WI38 (cell line): ENCODE measurements at regions not wholly inside any gene's neighbourhood (a gene's known extent, or its start where the extent isn't known, plus 50 kb on each side); places are given as distances from the start of the nearest gene placed in this dataset.

Experiments used
- H3K4me3 ChIP-seq: 2 replicates; pipeline ENCODE4 v1.5.1; 2011; ENCODE audit warnings: low read depth, mild to moderate bottlenecking, control low read depth, low read length
- TF ChIP-seq, protein P1 (sequence below): IDR thresholded peaks from 2 replicates; pipeline ENCODE4 v1.5.1; 2012; ENCODE audit warnings: low read depth, mild to moderate bottlenecking, control low read depth, low read length

GRCh38 chr4:35025152-35025834 is 1219.0 kb downstream of the ARAP2 start:
- no peak overlapping the region for H3K4me3 ChIP-seq

DNA sequence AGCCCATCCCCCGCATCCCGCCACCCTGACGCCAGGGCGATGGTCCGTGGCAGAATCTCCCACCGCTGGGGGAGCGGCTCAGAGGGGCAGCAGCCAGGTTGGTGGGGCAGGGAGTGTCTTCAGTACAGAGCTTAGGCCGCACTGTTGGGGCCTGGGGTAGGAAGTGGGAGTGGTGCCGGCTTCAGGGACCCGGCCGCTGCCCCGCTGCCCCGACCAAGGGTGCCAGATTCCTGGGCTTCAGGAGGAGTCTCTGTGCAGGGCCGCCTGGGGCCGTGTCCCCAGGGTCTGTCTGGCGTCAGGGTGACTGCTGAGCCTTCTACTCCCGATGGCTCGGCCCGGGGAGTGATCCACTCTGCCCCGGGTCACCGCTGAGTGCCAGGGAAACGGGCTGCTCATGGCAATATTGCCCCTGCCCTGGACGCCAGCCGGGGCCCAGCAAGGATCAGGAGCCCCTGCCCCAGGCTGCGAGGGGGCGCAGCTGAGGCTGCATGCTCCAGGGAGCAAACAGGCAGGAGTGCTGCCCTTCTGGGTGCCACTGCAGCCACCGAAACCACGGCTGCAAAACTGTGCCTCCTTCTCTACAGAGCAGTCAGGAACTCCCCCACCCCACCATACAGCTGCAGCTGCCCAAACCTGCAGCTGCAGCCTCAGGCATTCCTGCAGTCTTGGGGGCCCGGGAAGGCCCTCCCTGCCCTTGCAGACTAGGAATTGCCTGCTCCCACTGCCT is 1206.1 kb downstream of the ARAP2 start:
- TF ChIP-seq, protein P1, sequence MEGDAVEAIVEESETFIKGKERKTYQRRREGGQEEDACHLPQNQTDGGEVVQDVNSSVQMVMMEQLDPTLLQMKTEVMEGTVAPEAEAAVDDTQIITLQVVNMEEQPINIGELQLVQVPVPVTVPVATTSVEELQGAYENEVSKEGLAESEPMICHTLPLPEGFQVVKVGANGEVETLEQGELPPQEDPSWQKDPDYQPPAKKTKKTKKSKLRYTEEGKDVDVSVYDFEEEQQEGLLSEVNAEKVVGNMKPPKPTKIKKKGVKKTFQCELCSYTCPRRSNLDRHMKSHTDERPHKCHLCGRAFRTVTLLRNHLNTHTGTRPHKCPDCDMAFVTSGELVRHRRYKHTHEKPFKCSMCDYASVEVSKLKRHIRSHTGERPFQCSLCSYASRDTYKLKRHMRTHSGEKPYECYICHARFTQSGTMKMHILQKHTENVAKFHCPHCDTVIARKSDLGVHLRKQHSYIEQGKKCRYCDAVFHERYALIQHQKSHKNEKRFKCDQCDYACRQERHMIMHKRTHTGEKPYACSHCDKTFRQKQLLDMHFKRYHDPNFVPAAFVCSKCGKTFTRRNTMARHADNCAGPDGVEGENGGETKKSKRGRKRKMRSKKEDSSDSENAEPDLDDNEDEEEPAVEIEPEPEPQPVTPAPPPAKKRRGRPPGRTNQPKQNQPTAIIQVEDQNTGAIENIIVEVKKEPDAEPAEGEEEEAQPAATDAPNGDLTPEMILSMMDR = no peak
- no peak overlapping the region for H3K4me3 ChIP-seq

More at GRCh38 chr4:35025152-35025834, 1219.0 kb downstream of the ARAP2 start:
- TF ChIP-seq, protein P1 = no peak

DNA sequence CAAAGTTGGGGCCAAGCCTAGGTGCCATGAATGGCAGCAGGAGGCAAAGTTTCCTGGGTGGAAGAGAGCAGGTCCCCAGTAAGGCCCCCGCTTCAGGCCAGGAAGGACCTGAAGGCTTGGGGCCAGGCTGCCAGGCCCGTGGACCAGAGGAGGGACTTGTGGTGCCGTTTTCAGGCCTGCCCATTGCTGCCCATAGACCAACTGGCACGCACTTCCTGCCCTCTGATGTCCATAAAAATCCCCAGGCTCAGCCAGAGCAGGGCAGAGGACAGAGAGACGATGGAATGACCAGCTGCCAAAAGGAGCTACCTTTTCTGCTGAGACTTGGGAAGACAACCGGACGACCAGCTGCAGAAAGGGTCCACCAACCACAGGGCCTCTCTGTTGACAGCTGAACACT is 1205.5 kb downstream of the ARAP2 start:
- H3K4me3 ChIP-seq = no peak overlapping the region
- TF ChIP-seq, protein P1 = no peak

- H3K4me3 ChIP-seq = no peak overlapping the region
- TF ChIP-seq, protein P1 = no peak
These were observed 1191.8 kb downstream of the ARAP2 start for GRCh38 chr4:35052546-35052945.

- no peak overlapping the region for H3K4me3 ChIP-seq
- TF ChIP-seq, protein P1 = no peak
These were observed 1181.2 kb downstream of the ARAP2 start for GRCh38 chr4:35063031-35063570.

- TF ChIP-seq, protein P1 = no peak
- no peak overlapping the region for H3K4me3 ChIP-seq
These were observed 1177.9 kb downstream of the ARAP2 start for GRCh38 chr4:35066406-35066805.

DNA sequence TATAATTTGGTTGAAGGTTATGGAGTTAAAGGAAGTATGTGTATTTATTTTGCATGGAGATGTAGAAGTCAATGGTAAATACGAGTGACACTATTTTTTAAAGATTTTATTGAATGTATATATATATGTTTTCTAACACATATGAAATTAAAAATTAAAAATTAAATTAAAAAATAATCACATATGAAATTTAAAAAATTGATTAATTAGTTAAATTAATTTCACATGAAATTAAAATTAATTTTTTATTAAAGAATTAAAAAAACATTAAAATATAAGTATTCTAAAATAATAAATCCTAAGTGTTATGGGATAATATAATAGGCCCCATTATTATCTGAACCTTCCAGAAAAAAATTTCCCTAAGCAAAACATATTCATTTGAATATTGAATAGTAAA is 1163.5 kb downstream of the ARAP2 start:
- no peak overlapping the region for H3K4me3 ChIP-seq
- TF ChIP-seq, protein P1 = no peak
